Neural cell (in vitro differentiated cells): ENCODE measurements at regions not wholly inside any gene's neighbourhood (a gene's known extent, or its start where the extent isn't known, plus 50 kb on each side); places are given as distances from the start of the nearest gene placed in this dataset.

Experiments used
- CTCF ChIP-seq: fragments of 450-650 bp; IDR thresholded peaks from 2 replicates; pipeline ENCODE4 v1.5.1; 2014; ENCODE audit warnings: antibody characterized with exemption, mild to moderate bottlenecking, moderate library complexity; ENCODE audit not compliant: poor library complexity, severe bottlenecking
- SMC3 ChIP-seq: fragments of 450-650 bp; conservative IDR thresholded peaks from 2 replicates; pipeline ENCODE4 v1.6.1; 2014; ENCODE audit warnings: antibody characterized with exemption, mild to moderate bottlenecking, moderate library complexity; ENCODE audit not compliant: poor library complexity
- TAF1 ChIP-seq: IDR thresholded peaks from 2 replicates; pipeline ENCODE4 v1.6.1; 2012; ENCODE audit warnings: low read depth
- TF ChIP-seq, protein P1 (sequence below): IDR thresholded peaks from 2 replicates; pipeline ENCODE4 v1.6.1; 2012; ENCODE audit warnings: borderline replicate concordance

DNA sequence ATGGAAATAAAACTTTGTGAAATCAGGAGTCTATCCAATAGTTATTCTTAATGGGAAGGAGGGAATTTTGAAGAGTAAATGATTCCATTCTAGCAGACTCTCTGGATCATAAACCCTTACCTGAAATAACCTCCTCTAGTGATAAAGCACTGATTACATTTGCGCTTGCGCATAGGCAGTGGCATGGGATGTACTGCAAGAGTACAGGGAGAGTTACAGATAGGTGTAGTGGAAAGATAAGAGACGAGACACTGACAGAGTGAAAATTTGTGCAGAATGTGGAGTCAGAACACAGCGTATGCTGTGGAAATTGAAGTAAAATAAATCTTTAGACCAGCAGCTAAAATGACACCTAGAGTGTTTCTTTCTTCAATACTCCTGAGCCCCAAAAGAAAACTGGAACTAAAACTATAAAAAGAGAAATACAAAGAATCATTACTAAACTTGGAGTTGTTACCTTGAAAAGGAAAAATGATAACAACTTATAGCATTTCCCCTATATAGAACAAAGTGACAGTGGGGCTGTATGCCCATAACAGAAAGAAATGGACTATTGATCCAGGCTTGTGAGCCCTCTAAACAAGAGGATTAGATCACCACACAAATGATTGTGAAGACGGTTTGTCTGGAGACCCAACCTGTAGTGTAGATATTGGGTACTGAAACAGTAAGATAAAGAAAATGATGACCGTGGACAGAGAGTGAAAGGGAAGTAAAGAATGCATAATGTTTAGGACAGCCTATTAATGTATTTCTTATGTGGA is 1471.2 kb upstream of the NUDT12 start:
- TF ChIP-seq TAF1, result no peak
- no peak for TF ChIP-seq CTCF
- no peak for TF ChIP-seq SMC3
- TF ChIP-seq, protein P1, sequence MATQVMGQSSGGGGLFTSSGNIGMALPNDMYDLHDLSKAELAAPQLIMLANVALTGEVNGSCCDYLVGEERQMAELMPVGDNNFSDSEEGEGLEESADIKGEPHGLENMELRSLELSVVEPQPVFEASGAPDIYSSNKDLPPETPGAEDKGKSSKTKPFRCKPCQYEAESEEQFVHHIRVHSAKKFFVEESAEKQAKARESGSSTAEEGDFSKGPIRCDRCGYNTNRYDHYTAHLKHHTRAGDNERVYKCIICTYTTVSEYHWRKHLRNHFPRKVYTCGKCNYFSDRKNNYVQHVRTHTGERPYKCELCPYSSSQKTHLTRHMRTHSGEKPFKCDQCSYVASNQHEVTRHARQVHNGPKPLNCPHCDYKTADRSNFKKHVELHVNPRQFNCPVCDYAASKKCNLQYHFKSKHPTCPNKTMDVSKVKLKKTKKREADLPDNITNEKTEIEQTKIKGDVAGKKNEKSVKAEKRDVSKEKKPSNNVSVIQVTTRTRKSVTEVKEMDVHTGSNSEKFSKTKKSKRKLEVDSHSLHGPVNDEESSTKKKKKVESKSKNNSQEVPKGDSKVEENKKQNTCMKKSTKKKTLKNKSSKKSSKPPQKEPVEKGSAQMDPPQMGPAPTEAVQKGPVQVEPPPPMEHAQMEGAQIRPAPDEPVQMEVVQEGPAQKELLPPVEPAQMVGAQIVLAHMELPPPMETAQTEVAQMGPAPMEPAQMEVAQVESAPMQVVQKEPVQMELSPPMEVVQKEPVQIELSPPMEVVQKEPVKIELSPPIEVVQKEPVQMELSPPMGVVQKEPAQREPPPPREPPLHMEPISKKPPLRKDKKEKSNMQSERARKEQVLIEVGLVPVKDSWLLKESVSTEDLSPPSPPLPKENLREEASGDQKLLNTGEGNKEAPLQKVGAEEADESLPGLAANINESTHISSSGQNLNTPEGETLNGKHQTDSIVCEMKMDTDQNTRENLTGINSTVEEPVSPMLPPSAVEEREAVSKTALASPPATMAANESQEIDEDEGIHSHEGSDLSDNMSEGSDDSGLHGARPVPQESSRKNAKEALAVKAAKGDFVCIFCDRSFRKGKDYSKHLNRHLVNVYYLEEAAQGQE, result no peak
